PC-9 (cell line): ENCODE measurements at regions not wholly inside any gene's neighbourhood (a gene's known extent, or its start where the extent isn't known, plus 50 kb on each side); places are given as distances from the start of the nearest gene placed in this dataset.

Source experiments
- CTCF ChIP-seq: fragments of 200-600 bp; sonication (generic); conservative IDR thresholded peaks from 2 replicates; pipeline ENCODE4 v1.6.1; 2017; ENCODE audit warnings: mixed run types, antibody characterized with exemption, mild to moderate bottlenecking, moderate library complexity
- EZH2 ChIP-seq: fragments of 200-600 bp; sonication (generic); IDR thresholded peaks from 2 replicates; pipeline ENCODE4 v1.8.0; 2017; ENCODE audit warnings: antibody characterized with exemption, low read depth

GRCh38 chr3:99532246-99532645 is 106.1 kb upstream of the COL8A1 start:
- TF ChIP-seq CTCF = peak; percentile 68
- no peak for TF ChIP-seq EZH2
